SW480 (cell line): ENCODE measurements at regions not wholly inside any gene's neighbourhood (a gene's known extent, or its start where the extent isn't known, plus 50 kb on each side); places are given as distances from the start of the nearest gene placed in this dataset.
A peak's percentile ranks its signal among the peaks of the same experiment; 100 is the strongest.
"Not testable (repeated sequence)": the region's sequence is repeated elsewhere in the genome, so short reads cannot be mapped to it uniquely, and the experiment has no call there.

Experiments
- DNase-seq: peaks from one replicate; pipeline ENCODE4 v3.0.0-alpha.2; 2016; ENCODE audit warnings: low spot score

DNA sequence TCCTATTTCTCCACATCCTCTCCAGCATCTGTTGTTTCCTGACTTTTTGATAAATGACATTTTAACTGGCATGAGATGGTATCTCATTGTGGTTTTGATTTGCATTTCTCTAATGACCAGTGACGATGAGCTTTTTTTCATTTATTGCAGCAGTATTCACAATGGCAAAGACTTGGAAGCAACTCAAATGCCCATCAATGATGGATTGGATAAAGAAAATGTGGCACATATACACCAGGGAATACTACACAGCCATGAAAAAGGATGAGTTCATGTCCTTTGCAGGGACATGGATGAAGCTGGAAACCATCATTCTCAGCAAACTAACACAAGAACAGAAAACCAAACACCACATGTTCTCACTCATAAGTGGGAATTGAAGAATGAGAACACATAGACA, 329.0 kb upstream of the DAB2 start:
- not testable (repeated sequence) for DNase-seq

DNA sequence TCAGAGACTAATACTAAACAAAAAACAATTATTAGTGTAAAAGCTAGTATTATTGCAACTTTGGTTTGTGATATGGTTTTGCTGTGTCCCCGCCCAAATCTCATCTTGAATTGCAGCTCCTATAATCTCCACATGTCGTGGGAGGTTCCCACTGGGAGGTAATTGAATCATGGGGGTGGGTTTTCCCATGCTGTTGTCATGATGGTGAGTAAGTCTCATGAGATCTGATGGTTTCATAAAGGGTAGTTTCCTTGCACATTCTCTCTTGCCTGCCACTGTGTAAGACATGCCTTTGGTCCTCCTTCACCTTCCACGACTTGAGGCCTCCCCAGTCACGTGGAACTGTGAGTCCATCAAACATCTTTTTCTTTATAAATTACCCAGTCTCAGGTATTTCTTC, 325.9 kb upstream of the DAB2 start:
- no peak for DNase-seq

DNA sequence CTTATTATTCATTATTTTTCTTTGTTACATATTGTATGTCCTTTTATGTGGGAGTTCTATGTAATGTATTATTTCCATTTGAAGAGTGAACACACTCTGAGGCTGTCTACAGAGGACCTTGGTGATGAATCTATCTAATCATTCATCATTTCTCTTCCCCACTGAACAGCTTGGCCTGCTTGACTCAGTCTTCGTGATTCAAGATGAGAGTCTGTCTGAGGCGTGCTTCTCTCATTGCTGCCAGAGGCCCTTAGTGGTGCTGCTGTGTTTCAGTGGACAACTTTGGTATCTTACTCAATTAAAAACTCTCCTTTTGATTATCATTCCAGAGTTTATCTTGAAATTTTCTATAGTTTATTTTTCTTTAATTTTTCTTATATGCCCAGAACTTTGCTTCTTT, 318.1 kb upstream of the DAB2 start:
- no peak for DNase-seq

DNA sequence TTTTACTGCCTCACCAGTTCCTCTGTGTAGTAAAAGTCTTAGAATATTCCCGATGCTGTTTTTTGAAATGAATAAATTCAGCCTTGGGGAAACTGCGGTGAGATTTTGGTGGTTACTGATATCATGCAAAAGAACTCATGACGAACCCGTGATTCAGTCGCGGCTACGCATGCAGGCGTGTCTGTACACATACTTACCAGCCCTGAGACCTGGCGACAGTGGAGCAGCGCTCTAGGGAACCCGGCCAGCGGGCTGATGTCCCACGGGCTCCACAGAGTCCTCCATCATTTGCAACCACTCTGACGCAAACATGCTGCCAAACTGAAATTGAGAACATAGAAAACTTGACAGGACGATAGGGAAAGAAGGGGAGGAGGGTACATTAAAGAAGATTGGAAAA, 315.6 kb upstream of the DAB2 start:
- no peak for DNase-seq

DNA sequence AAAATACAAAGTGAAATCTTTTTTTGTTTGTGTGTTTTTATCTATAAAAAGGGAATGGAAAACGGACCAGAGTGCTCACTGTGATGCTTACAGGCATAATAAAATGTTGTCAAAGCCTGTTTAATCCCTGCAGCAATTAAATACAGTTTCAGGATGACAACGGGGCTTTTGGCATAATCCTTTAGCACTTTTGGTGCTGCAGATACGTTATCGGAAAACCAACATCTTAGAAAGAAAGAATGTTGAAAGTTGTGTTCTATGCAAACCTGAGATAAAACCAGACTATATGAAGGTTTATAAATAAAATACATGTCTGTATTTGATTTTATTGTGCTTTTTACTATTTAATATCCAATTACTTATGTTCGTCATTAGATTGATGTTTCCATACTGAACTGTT, 307.4 kb upstream of the DAB2 start:
- no peak for DNase-seq

GRCh38 chr5:39730699-39731098, 305.9 kb upstream of the DAB2 start:
- no peak for DNase-seq

DNA sequence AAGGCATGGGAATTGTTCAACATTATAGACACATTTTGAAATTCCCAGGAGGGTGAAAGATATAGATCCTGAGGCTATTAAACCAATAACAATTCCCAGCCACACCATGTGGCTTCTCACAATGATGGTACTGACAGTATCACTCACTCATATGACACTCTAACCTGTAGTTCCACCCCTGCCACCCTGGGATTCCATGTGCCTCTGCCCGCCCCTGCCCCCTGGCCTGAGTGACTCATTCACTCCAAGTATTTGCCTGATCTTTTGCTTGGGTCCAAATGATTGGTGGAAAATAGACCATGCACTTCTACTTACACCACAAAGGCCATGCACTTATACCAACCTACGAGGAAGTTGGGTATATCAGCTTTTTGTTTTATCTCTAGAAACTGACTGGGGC, 305.2 kb upstream of the DAB2 start:
- DNase-seq, result no peak

GRCh38 chr5:39726467-39726866, 301.7 kb upstream of the DAB2 start:
- no peak for DNase-seq

DNA sequence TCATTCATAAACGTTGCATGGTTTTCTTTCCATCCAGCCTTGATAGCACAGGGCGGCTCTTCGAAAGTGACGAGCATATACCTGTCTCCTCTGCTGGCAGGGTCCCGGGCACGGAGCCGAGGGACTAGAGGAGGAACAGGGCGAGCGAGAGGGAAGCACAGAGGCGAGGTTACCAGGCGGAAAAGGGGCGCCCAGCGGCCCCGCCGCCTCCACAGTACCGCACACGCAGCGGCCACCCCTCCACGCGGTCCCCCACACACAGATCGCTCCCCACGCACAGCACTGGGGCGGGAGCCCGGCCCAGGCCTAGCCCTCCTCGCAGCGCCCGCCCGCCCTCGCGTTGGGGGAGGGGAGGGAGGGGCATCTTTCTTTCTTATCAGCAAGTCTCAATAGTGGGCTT, 296.6 kb upstream of the DAB2 start:
- no peak for DNase-seq

- DNase-seq, result no peak
Measured at GRCh38 chr5:39720136-39720535, 295.4 kb upstream of the DAB2 start.

GRCh38 chr5:39717176-39717897, 292.6 kb upstream of the DAB2 start:
- no peak for DNase-seq

GRCh38 chr5:39716532-39717028, 291.8 kb upstream of the DAB2 start:
- DNase-seq, result peak; percentile 66

- peak; percentile 41 for DNase-seq
Measured at GRCh38 chr5:39714036-39714698, 289.4 kb upstream of the DAB2 start.

GRCh38 chr5:39713250-39713916, 288.6 kb upstream of the DAB2 start:
- no peak for DNase-seq

DNA sequence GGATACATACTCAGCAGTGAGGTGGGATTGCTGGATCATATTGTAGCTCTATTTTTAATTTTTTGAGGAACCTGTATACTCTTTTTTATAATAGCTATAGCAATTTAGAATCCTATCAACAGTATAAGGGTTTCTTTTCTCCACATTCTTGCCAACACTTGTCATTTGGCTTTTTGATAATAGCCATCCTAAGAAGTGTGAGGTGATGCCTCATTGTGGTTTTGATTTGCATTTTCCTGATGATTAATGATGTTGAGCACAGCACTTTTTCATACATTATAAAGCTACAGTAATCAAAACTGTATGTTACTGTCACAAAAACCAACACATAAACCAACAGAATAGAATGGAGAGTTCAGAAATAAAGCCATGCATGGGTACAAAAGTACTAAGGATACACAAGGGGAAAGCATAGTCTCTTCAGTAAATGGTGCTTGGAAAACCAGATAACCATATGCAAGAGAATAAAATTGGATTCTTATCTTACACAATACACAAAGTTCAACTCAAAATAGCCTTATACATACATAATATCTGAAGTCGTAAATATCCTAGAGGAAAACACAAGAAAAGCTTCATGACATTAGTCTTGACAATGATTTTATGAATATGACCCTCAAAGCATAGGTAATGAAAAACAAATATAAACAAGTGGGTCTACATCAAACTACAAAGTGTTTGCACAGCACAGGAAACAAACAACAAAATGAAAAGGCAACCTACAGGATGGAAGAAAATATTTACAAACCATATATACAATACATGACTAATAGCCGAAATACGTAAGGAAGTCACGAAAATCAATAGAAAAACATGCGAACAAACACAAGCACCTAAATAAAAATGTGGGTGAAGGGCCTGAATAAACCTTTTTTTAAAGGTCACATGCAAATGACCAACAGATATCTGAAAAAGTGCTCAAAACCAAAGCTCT, 287.8 kb upstream of the DAB2 start:
- no peak for DNase-seq

- no peak for DNase-seq
Measured at GRCh38 chr5:39711821-39712220, 287.0 kb upstream of the DAB2 start.

- DNase-seq, result no peak
Measured at GRCh38 chr5:39709032-39709431, 284.3 kb upstream of the DAB2 start.

DNA sequence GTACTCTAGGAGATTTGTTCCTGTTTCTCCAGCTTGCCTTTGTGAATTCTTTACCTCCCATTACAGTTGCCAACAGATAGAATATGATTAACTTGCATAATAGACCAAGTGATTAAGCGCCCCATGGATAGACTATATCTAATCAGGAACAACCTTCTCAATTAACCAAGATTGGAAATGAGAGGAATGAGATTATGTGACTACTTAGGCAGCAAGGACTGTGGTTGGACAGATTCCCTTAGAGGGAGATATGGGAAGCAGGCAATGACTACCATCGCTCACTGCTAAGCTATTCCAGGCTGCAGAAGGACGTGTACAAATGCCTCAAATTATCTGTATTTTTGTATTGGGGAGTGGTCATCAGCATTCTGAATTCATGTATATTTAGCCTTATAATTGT, 278.1 kb upstream of the DAB2 start:
- DNase-seq, result no peak

GRCh38 chr5:39700523-39700922, 275.7 kb upstream of the DAB2 start:
- no peak for DNase-seq

- DNase-seq, result no peak
Measured at GRCh38 chr5:39698838-39699560, 274.2 kb upstream of the DAB2 start.

DNA sequence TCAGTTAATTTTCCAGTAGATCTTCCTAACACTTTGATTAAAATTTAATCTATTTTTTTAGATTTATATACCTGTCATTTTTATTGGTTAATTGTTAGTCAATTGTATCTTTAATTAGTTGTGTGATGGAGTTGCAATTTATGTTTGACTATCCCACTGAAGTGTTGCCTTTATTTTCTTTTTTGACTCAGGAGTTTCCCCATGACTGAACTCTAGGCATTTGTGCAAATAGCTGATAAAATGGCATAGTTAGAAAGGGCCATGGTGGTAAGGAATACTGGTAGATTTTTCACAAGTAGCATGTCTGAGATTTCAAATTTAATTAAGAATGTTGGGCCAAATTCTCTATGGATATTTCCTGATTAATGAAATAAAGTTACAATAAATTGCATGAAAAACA, 273.1 kb upstream of the DAB2 start:
- no peak for DNase-seq
